Keratinocyte (primary cell): ENCODE measurements at regions not wholly inside any gene's neighbourhood (a gene's known extent, or its start where the extent isn't known, plus 50 kb on each side); places are given as distances from the start of the nearest gene placed in this dataset.

Experiments
- DNase-seq: peaks from one replicate; pipeline ENCODE4 v3.0.0-alpha.2; 2011; ENCODE audit warnings: low read depth, missing footprints, low spot score
- FAIRE-seq: peaks from 2 replicates; lab custom pipeline; 2011; peaks lifted over from hg19 to GRCh38; lab: Jason Lieb, UNC
- H2AFZ ChIP-seq: 2 replicates; pipeline ENCODE4 v1.6.0; 2012; ENCODE audit warnings: low read length, control low read depth, inconsistent platforms; ENCODE audit not compliant: control insufficient read depth
- H3K27ac ChIP-seq: 2 replicates; pipeline ENCODE4 v1.5.1; 2011; ENCODE audit warnings: low read length; ENCODE audit not compliant: control insufficient read depth, insufficient read depth
- H3K27me3 ChIP-seq: 3 replicates; pipeline ENCODE4 v1.6.0; 2011; ENCODE audit warnings: low read length; ENCODE audit not compliant: control insufficient read depth, insufficient read depth; ENCODE audit errors: extremely low read depth
- H3K36me3 ChIP-seq, 2 experiments: 2 replicates in 1 of 2; 3 replicates in 1 of 2; pipeline ENCODE4 v1.5.1; 2011; ENCODE audit warnings: low read length in 2 of 2, mild to moderate bottlenecking in 1 of 2; ENCODE audit not compliant: control insufficient read depth in 2 of 2, insufficient read depth in 2 of 2; ENCODE audit errors: extremely low read depth in 1 of 2
- H3K4me1 ChIP-seq: 3 replicates; pipeline ENCODE4 v1.5.1; 2011; ENCODE audit warnings: low read length; ENCODE audit not compliant: control insufficient read depth, insufficient read depth; ENCODE audit errors: extremely low read depth
- H3K4me2 ChIP-seq: 3 replicates; pipeline ENCODE4 v1.6.0; 2011; ENCODE audit warnings: low read depth, low read length; ENCODE audit not compliant: control insufficient read depth, insufficient read depth; ENCODE audit errors: extremely low read depth
- H3K4me3 ChIP-seq, 3 experiments: fragments of 200-600 bp in 1 of 3; sonication (generic) in 1 of 3; 2 replicates in 2 of 3; 3 replicates in 1 of 3; pipeline ENCODE4 v1.5.1; 2011 to 2016; ENCODE audit warnings: low read length in 3 of 3, mild to moderate bottlenecking in 3 of 3, control low read depth in 2 of 3, inconsistent platforms in 1 of 3, low read depth in 1 of 3, mixed read lengths in 1 of 3, mixed run types in 1 of 3, moderate library complexity in 1 of 3; ENCODE audit not compliant: control insufficient read depth in 2 of 3, insufficient read depth in 2 of 3; ENCODE audit errors: extremely low read depth in 1 of 3
- H3K79me2 ChIP-seq: 2 replicates; pipeline ENCODE4 v1.6.0; 2012; ENCODE audit warnings: low read length; ENCODE audit not compliant: control insufficient read depth, insufficient read depth
- H3K9ac ChIP-seq: 3 replicates; pipeline ENCODE4 v1.6.0; 2011; ENCODE audit warnings: low read length; ENCODE audit not compliant: control insufficient read depth, insufficient read depth; ENCODE audit errors: extremely low read depth
- H3K9me1 ChIP-seq: 3 replicates; pipeline ENCODE4 v1.6.0; 2011; ENCODE audit warnings: low read length; ENCODE audit not compliant: control insufficient read depth, insufficient read depth; ENCODE audit errors: extremely low read depth
- H3K9me3 ChIP-seq: 2 replicates; pipeline ENCODE4 v1.5.1; 2012; ENCODE audit warnings: low read depth, low read length; ENCODE audit not compliant: control insufficient read depth
- H4K20me1 ChIP-seq: 3 replicates; pipeline ENCODE4 v1.6.0; 2011; ENCODE audit warnings: low read length; ENCODE audit not compliant: control insufficient read depth, insufficient read depth; ENCODE audit errors: extremely low read depth
- EZH2 ChIP-seq: IDR thresholded peaks from one replicate; pipeline ENCODE4 v1.6.1; 2012; ENCODE audit warnings: inconsistent platforms, mild to moderate bottlenecking, low read length, moderate library complexity
- dilution Hi-C: fragments of 300-500 bp; cut with MboI; formaldehyde crosslinking; loops from one replicate; pipeline ENCODE4 v1.7.0; 2020; ENCODE audit warnings: low sequenced_read_pairs; ENCODE audit not compliant: extremely low pct_ligation_motif_present
- TF ChIP-seq, protein P1 (sequence below), 3 experiments: IDR thresholded peaks in 1 of 3; conservative IDR thresholded peaks in 1 of 3; optimal IDR thresholded peaks in 1 of 3; 2 replicates in 2 of 3; 3 replicates in 1 of 3; pipeline versions ENCODE3 to v1.5.1; 2011; ENCODE audit warnings: low read length in 3 of 3, mild to moderate bottlenecking in 3 of 3, moderate library complexity in 2 of 3, control low read depth in 1 of 3, inconsistent platforms in 1 of 3; ENCODE audit not compliant: insufficient read depth in 2 of 3; ENCODE audit errors: extremely low read depth in 1 of 3

DNA sequence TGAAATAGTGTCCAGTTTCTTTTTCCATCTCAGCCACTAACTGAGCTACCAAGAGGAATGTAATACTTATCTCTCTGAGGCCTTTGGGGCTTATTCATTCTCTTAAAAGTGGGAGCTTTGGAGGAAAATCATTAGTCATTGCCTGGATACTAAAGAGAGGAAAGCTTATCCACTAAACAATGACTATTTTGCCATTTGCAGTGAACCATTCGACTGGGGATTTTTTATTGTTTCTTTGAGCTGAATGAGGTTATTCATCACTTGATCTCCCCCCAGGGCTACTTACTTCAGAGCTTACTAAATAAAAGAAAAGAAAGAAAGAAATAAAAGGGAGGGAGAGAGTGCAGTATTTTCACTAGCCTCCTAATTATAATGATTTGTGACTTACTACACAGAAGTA lies 1329.5 kb upstream of the TENM3 start:
- H3K9me1 ChIP-seq: no peaks in the 10 kb centered on the region
- dilution Hi-C loops: no loop called here
- no peak overlapping the region for H3K4me3 ChIP-seq
- no peaks in the 10 kb centered on the region for H3K36me3 ChIP-seq
- H3K4me2 ChIP-seq: no peak overlapping the region
- H3K9ac ChIP-seq: no peak overlapping the region
- no peak for FAIRE-seq
- H3K27ac ChIP-seq: no peak overlapping the region
- DNase-seq: no peak
- H3K4me1 ChIP-seq: no peaks in the 10 kb centered on the region
- H3K27me3 ChIP-seq: no peaks in the 10 kb centered on the region
- no peaks in the 10 kb centered on the region for H3K79me2 ChIP-seq
- H3K9me3 ChIP-seq: no peaks in the 10 kb centered on the region
- no peaks in the 10 kb centered on the region for H4K20me1 ChIP-seq
- no peak overlapping the region for H2AFZ ChIP-seq
- TF ChIP-seq, protein P1, sequence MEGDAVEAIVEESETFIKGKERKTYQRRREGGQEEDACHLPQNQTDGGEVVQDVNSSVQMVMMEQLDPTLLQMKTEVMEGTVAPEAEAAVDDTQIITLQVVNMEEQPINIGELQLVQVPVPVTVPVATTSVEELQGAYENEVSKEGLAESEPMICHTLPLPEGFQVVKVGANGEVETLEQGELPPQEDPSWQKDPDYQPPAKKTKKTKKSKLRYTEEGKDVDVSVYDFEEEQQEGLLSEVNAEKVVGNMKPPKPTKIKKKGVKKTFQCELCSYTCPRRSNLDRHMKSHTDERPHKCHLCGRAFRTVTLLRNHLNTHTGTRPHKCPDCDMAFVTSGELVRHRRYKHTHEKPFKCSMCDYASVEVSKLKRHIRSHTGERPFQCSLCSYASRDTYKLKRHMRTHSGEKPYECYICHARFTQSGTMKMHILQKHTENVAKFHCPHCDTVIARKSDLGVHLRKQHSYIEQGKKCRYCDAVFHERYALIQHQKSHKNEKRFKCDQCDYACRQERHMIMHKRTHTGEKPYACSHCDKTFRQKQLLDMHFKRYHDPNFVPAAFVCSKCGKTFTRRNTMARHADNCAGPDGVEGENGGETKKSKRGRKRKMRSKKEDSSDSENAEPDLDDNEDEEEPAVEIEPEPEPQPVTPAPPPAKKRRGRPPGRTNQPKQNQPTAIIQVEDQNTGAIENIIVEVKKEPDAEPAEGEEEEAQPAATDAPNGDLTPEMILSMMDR (optimal IDR thresholded peaks at IDR 0.05 in 1 of 3, IDR thresholded peaks at IDR 0.05 in 1 of 3, conservative IDR thresholded peaks at IDR 0.05 in 1 of 3; ENCODE audit: extremely low read depth in 1 of 3, insufficient read depth in 2 of 3, low read length in 3 of 3): no peak
- TF ChIP-seq EZH2: no peak

DNA sequence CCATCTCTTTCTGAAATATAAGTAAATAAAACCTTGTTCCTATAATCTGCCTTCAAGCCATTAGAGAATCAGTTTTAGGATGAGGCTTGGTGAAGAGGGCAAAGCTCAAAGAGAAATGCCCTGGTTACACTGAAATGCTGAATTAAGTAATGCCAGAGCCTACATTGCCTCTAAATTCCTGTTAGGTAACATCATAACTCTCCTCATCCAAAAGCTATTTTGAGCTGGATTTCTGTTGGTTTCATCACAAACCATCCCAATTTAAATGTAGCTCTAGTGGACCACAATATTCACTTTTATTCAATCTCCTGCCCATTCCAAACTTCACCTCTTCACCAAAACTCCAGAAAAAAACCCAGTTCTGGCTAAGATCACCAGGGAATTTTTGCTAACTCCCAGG lies 1319.7 kb upstream of the TENM3 start:
- DNase-seq (no peak), FAIRE-seq (no peak)
- Histone ChIP-seq H3K27me3 (no peaks in the 10 kb centered on the region), H3K27ac (no peak overlapping the region), H3K4me2 (no peak overlapping the region), H3K4me1 (no peaks in the 10 kb centered on the region), H3K4me3 (no peak overlapping the region), H3K9me3 (no peaks in the 10 kb centered on the region), H3K9me1 (no peaks in the 10 kb centered on the region), H4K20me1 (no peaks in the 10 kb centered on the region), H2AFZ (no peak overlapping the region), H3K79me2 (no peaks in the 10 kb centered on the region), H3K9ac (no peak overlapping the region), H3K36me3 (no peaks in the 10 kb centered on the region)
- TF ChIP-seq, protein P1 (optimal IDR thresholded peaks at IDR 0.05 in 1 of 3, IDR thresholded peaks at IDR 0.05 in 1 of 3, conservative IDR thresholded peaks at IDR 0.05 in 1 of 3; ENCODE audit: extremely low read depth in 1 of 3, insufficient read depth in 2 of 3, low read length in 3 of 3): no peak
- no peak for TF ChIP-seq EZH2
- dilution Hi-C loops: no loop called here
